HG02938 (cell line): ENCODE measurements at regions not wholly inside any gene's neighbourhood (a gene's known extent, or its start where the extent isn't known, plus 50 kb on each side); places are given as distances from the start of the nearest gene placed in this dataset.
A peak's percentile ranks its signal among the peaks of the same experiment; 100 is the strongest.
"Not testable (repeated sequence)": the region's sequence is repeated elsewhere in the genome, so short reads cannot be mapped to it uniquely, and the experiment has no call there.

Source experiments
- ATAC-seq: cut with Tn5 transposase; IDR thresholded peaks from one replicate; pipeline ENCODE4 v1.9.1; 2021; ENCODE audit warnings: mild to moderate bottlenecking, moderate library complexity; ENCODE audit not compliant: unreplicated experiment

GRCh38 chr4:33065749-33066148, 2345.6 kb downstream of the PCDH7 start:
- no peak for ATAC-seq

- ATAC-seq, result no peak
These were observed 2347.1 kb downstream of the PCDH7 start for GRCh38 chr4:33067221-33067620.

GRCh38 chr4:33068539-33068938, 2348.4 kb downstream of the PCDH7 start:
- ATAC-seq, result no peak

- no peak for ATAC-seq
These were observed 2351.4 kb downstream of the PCDH7 start for GRCh38 chr4:33071535-33071934.

GRCh38 chr4:33072298-33073089, 2352.3 kb downstream of the PCDH7 start:
- no peak for ATAC-seq

GRCh38 chr4:33073811-33074210, 2353.6 kb downstream of the PCDH7 start:
- no peak for ATAC-seq

- ATAC-seq, result no peak
These were observed 2358.0 kb downstream of the PCDH7 start for GRCh38 chr4:33078145-33078544.

- ATAC-seq, result no peak
These were observed 2360.1 kb downstream of the PCDH7 start for GRCh38 chr4:33080275-33080674.

GRCh38 chr4:33085709-33086108, 2365.5 kb downstream of the PCDH7 start:
- no peak for ATAC-seq

- ATAC-seq, result no peak
These were observed 2366.3 kb downstream of the PCDH7 start for GRCh38 chr4:33086331-33086925.

GRCh38 chr4:33088713-33089112, 2368.5 kb downstream of the PCDH7 start:
- ATAC-seq, result no peak

GRCh38 chr4:33090910-33091309, 2370.7 kb downstream of the PCDH7 start:
- ATAC-seq, result no peak

- ATAC-seq, result no peak
These were observed 2371.8 kb downstream of the PCDH7 start for GRCh38 chr4:33091961-33092360.

GRCh38 chr4:33104273-33104672, 2384.1 kb downstream of the PCDH7 start:
- ATAC-seq, result peak; percentile 67

- no peak for ATAC-seq
These were observed 2387.6 kb downstream of the PCDH7 start for GRCh38 chr4:33107814-33108213.

- no peak for ATAC-seq
These were observed 2390.9 kb downstream of the PCDH7 start for GRCh38 chr4:33111117-33111516.

GRCh38 chr4:33116871-33117270, 2396.7 kb downstream of the PCDH7 start:
- ATAC-seq, result no peak

- no peak for ATAC-seq
These were observed 2405.8 kb downstream of the PCDH7 start for GRCh38 chr4:33126002-33126401.

GRCh38 chr4:33130662-33131061, 2410.5 kb downstream of the PCDH7 start:
- not testable (repeated sequence) for ATAC-seq

- ATAC-seq, result no peak
These were observed 2413.6 kb downstream of the PCDH7 start for GRCh38 chr4:33133723-33134122.

GRCh38 chr4:33134366-33134765, 2414.2 kb downstream of the PCDH7 start:
- ATAC-seq, result no peak

GRCh38 chr4:33149658-33150524, 2429.7 kb downstream of the PCDH7 start:
- no peak for ATAC-seq
